Mesenchymal stem cell (in vitro differentiated cells and primary cell): ENCODE measurements at regions not wholly inside any gene's neighbourhood (a gene's known extent, or its start where the extent isn't known, plus 50 kb on each side); places are given as distances from the start of the nearest gene placed in this dataset.

Experiments used
- DNase-seq: peaks from one replicate; pipeline ENCODE4 v3.0.0-alpha.2; 2013
- H2AFZ ChIP-seq: one replicate; pipeline ENCODE4 v1.6.1; 2013; ENCODE audit warnings: low read depth, mild to moderate bottlenecking, control low read depth, inconsistent platforms, low read length, moderate library complexity
- H2AK5ac ChIP-seq: 2 replicates; pipeline ENCODE4 v1.6.1; 2013; ENCODE audit warnings: low read length, moderate library complexity, mild to moderate bottlenecking, inconsistent platforms; ENCODE audit not compliant: severe bottlenecking
- H2BK120ac ChIP-seq: one replicate; pipeline ENCODE4 v1.6.1; 2013; ENCODE audit warnings: low read depth, mild to moderate bottlenecking, inconsistent platforms, low read length, moderate library complexity
- H2BK12ac ChIP-seq, 2 experiments: one replicate each; pipeline ENCODE4 v1.6.1; 2013; ENCODE audit warnings: inconsistent platforms in 2 of 2, low read length in 2 of 2, mild to moderate bottlenecking in 2 of 2, moderate library complexity in 2 of 2, control low read depth in 1 of 2
- H2BK15ac ChIP-seq: one replicate; pipeline ENCODE4 v1.6.1; 2013; ENCODE audit warnings: mild to moderate bottlenecking, low read depth, inconsistent platforms; ENCODE audit not compliant: poor library complexity, severe bottlenecking
- H2BK5ac ChIP-seq: 2 replicates; pipeline ENCODE4 v1.6.1; 2013; ENCODE audit warnings: low read depth, mild to moderate bottlenecking, low read length, control low read depth, inconsistent platforms; ENCODE audit not compliant: poor library complexity, severe bottlenecking
- H3K14ac ChIP-seq, 2 experiments: one replicate each; pipeline ENCODE4 v1.6.1; 2013; ENCODE audit warnings: inconsistent platforms in 2 of 2, low read length in 2 of 2, control low read depth in 1 of 2, mild to moderate bottlenecking in 1 of 2, moderate library complexity in 1 of 2
- H3K18ac ChIP-seq, 2 experiments: one replicate each; pipeline ENCODE4 v1.6.1; 2013; ENCODE audit warnings: inconsistent platforms in 2 of 2, low read length in 2 of 2, control low read depth in 1 of 2, low read depth in 1 of 2, mild to moderate bottlenecking in 1 of 2
- H3K23ac ChIP-seq, 2 experiments: one replicate each; pipeline ENCODE4 v1.6.1; 2013; ENCODE audit warnings: inconsistent platforms in 2 of 2, low read length in 2 of 2, mild to moderate bottlenecking in 2 of 2, moderate library complexity in 2 of 2, control low read depth in 1 of 2
- H3K27ac ChIP-seq: 2 replicates; pipeline ENCODE4 v1.5.1; 2013; ENCODE audit warnings: mild to moderate bottlenecking, moderate library complexity, low read length, control low read depth, inconsistent platforms; ENCODE audit not compliant: poor library complexity, severe bottlenecking
- H3K27me3 ChIP-seq, 2 experiments: 2 replicates each; pipeline versions ENCODE4 v1.6.1 to v1.7.0; 2013; ENCODE audit warnings: low read length in 2 of 2, mild to moderate bottlenecking in 2 of 2, moderate library complexity in 2 of 2, control low read depth in 1 of 2, inconsistent platforms in 1 of 2; ENCODE audit not compliant: control insufficient read depth in 1 of 2, insufficient read depth in 1 of 2
- H3K36me3 ChIP-seq, 2 experiments: 2 replicates each; pipeline versions ENCODE4 v1.6.1 to v1.7.0; 2013; ENCODE audit warnings: low read length in 2 of 2, control low read depth in 1 of 2, inconsistent platforms in 1 of 2, low read depth in 1 of 2, mild to moderate bottlenecking in 1 of 2; ENCODE audit not compliant: insufficient read depth in 2 of 2, control insufficient read depth in 1 of 2
- H3K4ac ChIP-seq, 2 experiments: one replicate each; pipeline ENCODE4 v1.6.1; 2013; ENCODE audit warnings: inconsistent platforms in 2 of 2, low read length in 2 of 2, mild to moderate bottlenecking in 2 of 2, moderate library complexity in 2 of 2, control low read depth in 1 of 2, low read depth in 1 of 2
- H3K4me1 ChIP-seq: 2 replicates; pipeline ENCODE4 v1.6.1; 2013; ENCODE audit warnings: low read depth, low read length, control low read depth; ENCODE audit not compliant: control insufficient read depth, insufficient read depth
- H3K4me2 ChIP-seq: 2 replicates; pipeline ENCODE4 v1.6.1; 2013; ENCODE audit warnings: low read length, mild to moderate bottlenecking, inconsistent platforms; ENCODE audit not compliant: poor library complexity, severe bottlenecking
- H3K4me3 ChIP-seq, 2 experiments: 2 replicates each; pipeline versions ENCODE4 v1.5.1 to v1.7.0; 2013; ENCODE audit warnings: low read length in 2 of 2, mild to moderate bottlenecking in 2 of 2, control low read depth in 1 of 2, low read depth in 1 of 2; ENCODE audit not compliant: insufficient read depth in 1 of 2
- H3K79me1 ChIP-seq: replicated peaks from 2 replicates; pipeline ENCODE4 v1.6.1; 2013; ENCODE audit warnings: mild to moderate bottlenecking, control low read depth, low read length, inconsistent platforms; ENCODE audit not compliant: poor library complexity, severe bottlenecking
- H3K9ac ChIP-seq: 2 replicates; pipeline ENCODE4 v1.7.0; 2013; ENCODE audit warnings: mild to moderate bottlenecking, low read length, moderate library complexity
- H3K9me3 ChIP-seq: 2 replicates; pipeline ENCODE4 v1.7.0; 2013; ENCODE audit warnings: mild to moderate bottlenecking, low read length; ENCODE audit not compliant: control insufficient read depth
- H4K8ac ChIP-seq: one replicate; pipeline ENCODE4 v1.6.1; 2013; ENCODE audit warnings: inconsistent platforms, mild to moderate bottlenecking, low read length, moderate library complexity
- H4K91ac ChIP-seq: one replicate; pipeline ENCODE4 v1.6.1; 2013; ENCODE audit warnings: mild to moderate bottlenecking, low read length, inconsistent platforms
- WGBS: methylation state at CpG from one replicate; pipeline ENCODE4 v1.1.7; 2013; ENCODE audit warnings: mixed read lengths; 5-methylcytosine and 5-hydroxymethylcytosine counted together

- Histone ChIP-seq H3K4ac (no peak overlapping the region), H2BK12ac (no peak overlapping the region), H4K91ac (no peak overlapping the region), H2AFZ (no peak overlapping the region), H3K4me1 (no peaks in the 10 kb centered on the region), H3K27me3 (no peaks in the 10 kb centered on the region), H3K4me2 (no peak overlapping the region), H2BK120ac (no peak overlapping the region), H2BK15ac (no peak overlapping the region), H3K23ac (no peak overlapping the region), H3K79me1 (no peaks in the 10 kb centered on the region), H3K36me3 (no peaks in the 10 kb centered on the region), H3K9me3 (no peaks in the 10 kb centered on the region), H4K8ac (no peak overlapping the region), H3K14ac (no peak overlapping the region), H3K18ac (no peak overlapping the region), H3K9ac (no peak overlapping the region), H3K27ac (no peak overlapping the region), H2BK5ac (no peak overlapping the region), H3K4me3 (no peak overlapping the region), H2AK5ac (no peak overlapping the region)
- 82% methylated on average over 3 of the region's 3 CpGs for WGBS
- DNase-seq, result no peak
These were observed 114.3 kb upstream of the PLEKHG1 start for GRCh38 chr6:150485161-150485958.

- WGBS, result 3% methylated on average over 6 of the region's 6 CpGs
- Histone ChIP-seq H3K4me1 (peaks cover 5% of the 10 kb centered on the region), H2BK12ac (no peak overlapping the region), H3K79me1 (no peaks in the 10 kb centered on the region), H2BK120ac (no peak overlapping the region), H3K18ac (no peak overlapping the region), H3K27me3 (no peaks in the 10 kb centered on the region), H3K9ac (no peak overlapping the region), H3K14ac (no peak overlapping the region), H2AK5ac (no peak overlapping the region), H2AFZ (no peak overlapping the region), H2BK5ac (no peak overlapping the region), H3K23ac (no peak overlapping the region), H3K9me3 (no peaks in the 10 kb centered on the region), H3K27ac (no peak overlapping the region), H4K8ac (no peak overlapping the region), H4K91ac (no peak overlapping the region), H3K36me3 (no peaks in the 10 kb centered on the region), H3K4me2 (no peak overlapping the region), H3K4me3 (no peak overlapping the region), H3K4ac (no peak overlapping the region), H2BK15ac (no peak overlapping the region)
- peak; percentile 31 for DNase-seq
These were observed 113.6 kb upstream of the PLEKHG1 start for GRCh38 chr6:150486048-150486447.

- no peak overlapping the region for H4K8ac ChIP-seq
- no peak overlapping the region for H3K9ac ChIP-seq
- no peak overlapping the region for H3K4me3 ChIP-seq
These were observed 109.1 kb upstream of the PLEKHG1 start for GRCh38 chr6:150490586-150490985.

GRCh38 chr6:150491131-150491810 lies 108.4 kb upstream of the PLEKHG1 start:
- no peaks in the 10 kb centered on the region for H3K79me1 ChIP-seq
- H3K9me3 ChIP-seq, result no peaks in the 10 kb centered on the region
- peak overlapping the region; percentile 49 for H3K4me2 ChIP-seq
- no peaks in the 10 kb centered on the region for H3K27me3 ChIP-seq
- H4K8ac ChIP-seq, result no peak overlapping the region
- 79% methylated on average over 5 of the region's 5 CpGs for WGBS
- H3K23ac ChIP-seq, result no peak overlapping the region
- H3K4me1 ChIP-seq, result peaks cover 18% of the 10 kb centered on the region
- DNase-seq, result no peak
- no peak overlapping the region for H2AFZ ChIP-seq
- peak overlapping the region; percentile 90 for H3K27ac ChIP-seq
- peak overlapping the region; percentile 89 for H2AK5ac ChIP-seq
- no peak overlapping the region for H2BK12ac ChIP-seq
- no peak overlapping the region for H3K18ac ChIP-seq
- H3K9ac ChIP-seq, result no peak overlapping the region
- no peaks in the 10 kb centered on the region for H3K36me3 ChIP-seq
- H3K4me3 ChIP-seq, result no peak overlapping the region
- H4K91ac ChIP-seq, result no peak overlapping the region
- no peak overlapping the region for H2BK15ac ChIP-seq
- no peak overlapping the region for H3K4ac ChIP-seq
- H2BK120ac ChIP-seq, result no peak overlapping the region
- H2BK5ac ChIP-seq, result peak overlapping the region; percentile 97
- H3K14ac ChIP-seq, result no peak overlapping the region

More at GRCh38 chr6:150490586-150490985, 109.1 kb upstream of the PLEKHG1 start:
- Histone ChIP-seq H3K79me1 (no peaks in the 10 kb centered on the region), H3K4ac (no peak overlapping the region), H3K9me3 (no peaks in the 10 kb centered on the region), H3K14ac (no peak overlapping the region), H3K4me1 (peaks cover 18% of the 10 kb centered on the region), H3K27ac (no peak overlapping the region), H3K23ac (no peak overlapping the region), H3K36me3 (no peaks in the 10 kb centered on the region), H2AFZ (no peak overlapping the region), H2BK120ac (no peak overlapping the region), H2BK5ac (peak overlapping the region; percentile 20), H2BK12ac (no peak overlapping the region), H2AK5ac (peak overlapping the region; percentile 58), H3K27me3 (no peaks in the 10 kb centered on the region), H4K91ac (no peak overlapping the region), H2BK15ac (no peak overlapping the region), H3K4me2 (no peak overlapping the region), H3K18ac (no peak overlapping the region)
- 87% methylated on average over 6 of the region's 6 CpGs for WGBS
- no peak for DNase-seq
